ENCODE measurements at regions not wholly inside any gene's neighbourhood (a gene's known extent, or its start where the extent isn't known, plus 50 kb on each side); places are given as distances from the start of the nearest gene placed in this dataset.

GRCh38 chr1:116291024-116291423, 82.0 kb upstream of the ATP1A1 start:
- H3K9me1 ChIP-seq (ENCODE audit: insufficient read depth, low read length) = no peaks in the 10 kb centered on the region
- ChIA-PET POLR2A (ENCODE audit: unreplicated experiment) (no interaction called here), CTCF (no interaction called here)
- intact Hi-C loops (cut with micrococcal nuclease) = no loop called here
- in situ Hi-C loops (cut with MboI; ENCODE audit: low sequenced_read_pairs) = loop anchor here (10.0 kb wide), 1 partner anchor 56 kb away; no protein-coding TSS in a partner anchor
- H2BK120ac ChIP-seq (ENCODE audit: low read depth, low read length) = no peak overlapping the region
- H3K79me1 ChIP-seq (ENCODE audit: low read depth in 1 of 2, low read length in 2 of 2) = no peaks in the 10 kb centered on the region
- no peak overlapping the region for H3K23ac ChIP-seq (ENCODE audit: low read depth, low read length)
- H3K4ac ChIP-seq (ENCODE audit: low read depth, low read length) = no peak overlapping the region
- H3K27me3 ChIP-seq (ENCODE audit: control insufficient read depth, insufficient read depth, low read length) = no peaks in the 10 kb centered on the region; the same call in 1 of the 2 replicates
- no peak overlapping the region for H2BK5ac ChIP-seq (ENCODE audit: low read depth, low read length, poor library complexity, severe bottlenecking)
- no peak for ATAC-seq (ENCODE audit: low read depth)
- H4K8ac ChIP-seq (ENCODE audit: low read depth in 2 of 2, low read length in 2 of 2) = no peak overlapping the region
- no peak overlapping the region for H3K56ac ChIP-seq (ENCODE audit: extremely low read depth, insufficient read depth, low read length)
- H3K36me3 ChIP-seq (ENCODE audit: control insufficient read depth, insufficient read depth, low read length) = no peaks in the 10 kb centered on the region
- H2AK5ac ChIP-seq (ENCODE audit: low read depth, low read length) = no peak overlapping the region
- DNase-seq = no peak
- no peak overlapping the region for H3K4me2 ChIP-seq (ENCODE audit: low read depth, low read length)
- H3K9ac ChIP-seq (ENCODE audit: low read depth, low read length) = no peak overlapping the region
- H2AK9ac ChIP-seq (replicated peaks; ENCODE audit: low read depth, low read length, poor library complexity) = no peak overlapping the region
- H3K18ac ChIP-seq (ENCODE audit: low read depth, low read length) = no peak overlapping the region
- H2BK15ac ChIP-seq (ENCODE audit: low read depth, low read length) = no peak overlapping the region
- H4K20me1 ChIP-seq (ENCODE audit: insufficient read depth, low read length) = no peaks in the 10 kb centered on the region
- H4K5ac ChIP-seq (ENCODE audit: low read depth, low read length) = no peak overlapping the region
- no peak overlapping the region for H2AFZ ChIP-seq (replicated peaks; ENCODE audit: low read length, poor library complexity)
- H3K27ac ChIP-seq (ENCODE audit: insufficient read depth, low read length) = no peak overlapping the region
- H4K91ac ChIP-seq (ENCODE audit: insufficient read depth, low read depth, low read length) = no peak overlapping the region
- H3K9me3 ChIP-seq (ENCODE audit: control insufficient read depth, insufficient read depth, low read length) = no peaks in the 10 kb centered on the region
- no peak overlapping the region for H2BK20ac ChIP-seq (ENCODE audit: low read depth, low read length)
- BruUV-seq (replicated peaks) = no TSS peak
- no peak overlapping the region for H3K4me3 ChIP-seq (ENCODE audit: insufficient read depth, low read depth, low read length)
- no CpG with 5 or more reads among the region's 2 CpGs for WGBS, 2 experiments (ENCODE audit: extremely low coverage in 2 of 2, insufficient read length in 1 of 2)
- TF ChIP-seq USF2 (IDR thresholded peaks at IDR 0.05; ENCODE audit: low read depth, low read length) = no peak
- TF ChIP-seq SMC3 (IDR thresholded peaks at IDR 0.05; ENCODE audit: low read depth, low read length) = no peak
- TF ChIP-seq CTCF (conservative IDR thresholded peaks at IDR 0.05; ENCODE audit: low read depth, low read length) = no peak
- TF ChIP-seq POLR2A (IDR thresholded peaks at IDR 0.05; ENCODE audit: low read depth, low read length) = no peak
- no peak for TF ChIP-seq MAFK (IDR thresholded peaks at IDR 0.05; ENCODE audit: low read depth, low read length)
- TF ChIP-seq MXI1 (IDR thresholded peaks at IDR 0.05; ENCODE audit: borderline replicate concordance, low read depth, low read length) = no peak
- no peak for TF ChIP-seq CEBPB (IDR thresholded peaks at IDR 0.05; ENCODE audit: low read depth, low read length)
- TF ChIP-seq RAD21 (IDR thresholded peaks at IDR 0.05; ENCODE audit: low read length) = no peak
- no peak for TF ChIP-seq ELK1 (IDR thresholded peaks at IDR 0.05; ENCODE audit: borderline replicate concordance, low read depth, low read length)
- no peak for TF ChIP-seq FOS (IDR thresholded peaks at IDR 0.05; ENCODE audit: low read depth, low read length)
- no peak for TF ChIP-seq CHD1 (IDR thresholded peaks at IDR 0.05; ENCODE audit: low read depth, low read length)
- TF ChIP-seq NFE2L2 (IDR thresholded peaks at IDR 0.05; ENCODE audit: low read depth, low read length) = no peak
- TF ChIP-seq MAZ (IDR thresholded peaks at IDR 0.05; ENCODE audit: borderline replicate concordance, low read depth, low read length) = no peak
- TF ChIP-seq RCOR1 (IDR thresholded peaks at IDR 0.05; ENCODE audit: insufficient replicate concordance, low read length) = no peak
- TF ChIP-seq RFX5 (IDR thresholded peaks at IDR 0.05; ENCODE audit: low read depth, low read length) = no peak
- TF ChIP-seq BHLHE40 (IDR thresholded peaks at IDR 0.05; ENCODE audit: low read depth, low read length) = no peak
- H3K14ac ChIP-seq (replicated peaks; ENCODE audit: low read depth, low read length) = no peak overlapping the region
- no peaks in the 10 kb centered on the region for H3K4me1 ChIP-seq (ENCODE audit: control insufficient read depth, insufficient read depth, low read length)
- dilution Hi-C loops (cut with HindIII; ENCODE audit: low sequenced_read_pairs, unreplicated experiment) = no loop called here
